ENCODE measurements at regions not wholly inside any gene's neighbourhood (a gene's known extent, or its start where the extent isn't known, plus 50 kb on each side); places are given as distances from the start of the nearest gene placed in this dataset.

GRCh38 chr2:200752835-200753234 lies 58.9 kb upstream of the BZW1 start:
- no peak for DNase-seq

GRCh38 chr2:200756618-200757321 lies 54.9 kb upstream of the BZW1 start:
- no peak for DNase-seq

GRCh38 chr2:200757399-200757798 lies 54.3 kb upstream of the BZW1 start:
- DNase-seq: no peak

GRCh38 chr2:200758341-200758740 lies 53.4 kb upstream of the BZW1 start:
- no peak for DNase-seq

- no peak for DNase-seq
Observed at GRCh38 chr2:200761266-200761665, 50.4 kb upstream of the BZW1 start.

Data from NCI-H526 treated with DMSO at 0.1 percent for 48 hours (cell line).